ENCODE measurements at regions not wholly inside any gene's neighbourhood (a gene's known extent, or its start where the extent isn't known, plus 50 kb on each side); places are given as distances from the start of the nearest gene placed in this dataset.

DNA sequence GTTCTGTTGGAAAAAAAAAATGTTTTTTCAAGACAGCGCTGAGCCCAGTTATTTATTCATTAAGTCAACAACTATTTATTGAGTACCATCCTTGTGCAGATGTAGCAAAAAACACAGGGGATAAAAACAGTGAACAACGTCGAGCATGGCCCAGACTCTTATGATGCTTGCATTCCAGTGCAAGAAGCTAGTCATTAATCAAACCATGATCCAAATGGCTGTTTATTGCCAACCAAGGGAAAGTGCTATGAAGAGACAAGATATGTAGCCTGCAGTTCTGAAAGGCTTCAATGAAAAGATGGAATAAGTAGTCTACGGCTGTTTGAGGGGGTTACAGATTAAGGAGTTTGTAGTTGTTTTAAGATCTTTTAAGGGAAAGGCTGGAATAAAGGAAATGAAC, 262.3 kb downstream of the NEBL start:
- Mint-ChIP-seq H3K4me3 (no peak overlapping the region), H3K27me3 (ENCODE audit: low read depth) (no peaks in the 10 kb centered on the region; the same call in 1 of the 2 replicates), H3K27ac (0 out of 2 replicates have a peak overlapping the region, but pooled peaks have one; percentile 1), H3K36me3 (no peaks in the 10 kb centered on the region), H3K4me1 (peaks cover 17% of the 10 kb centered on the region), H3K9me3 (peaks cover 21% of the 10 kb centered on the region)
- no peak for ATAC-seq
- ChIA-PET POLR2A (no interaction called here), CTCF (no interaction called here)
- TF ChIP-seq NR1H2 (CRISPR knock-in tag; IDR thresholded peaks at IDR 0.05) = no peak
- no peak for TF ChIP-seq IRF2 (CRISPR knock-in tag; IDR thresholded peaks at IDR 0.05; ENCODE audit: borderline replicate concordance, low read depth)
- TF ChIP-seq ZBTB21 (CRISPR knock-in tag; IDR thresholded peaks at IDR 0.05; ENCODE audit: borderline replicate concordance) = no peak
- TF ChIP-seq ETV6 (CRISPR knock-in tag; IDR thresholded peaks at IDR 0.05) = no peak
- no peak for TF ChIP-seq SMAD3 (CRISPR knock-in tag; IDR thresholded peaks at IDR 0.05; ENCODE audit: borderline replicate concordance)
- TF ChIP-seq NFYB (CRISPR knock-in tag; conservative IDR thresholded peaks at IDR 0.05; ENCODE audit: low read depth) = no peak
- TF ChIP-seq ZNF219 (CRISPR knock-in tag; IDR thresholded peaks at IDR 0.05; ENCODE audit: borderline replicate concordance) = no peak
- TF ChIP-seq, protein P1, sequence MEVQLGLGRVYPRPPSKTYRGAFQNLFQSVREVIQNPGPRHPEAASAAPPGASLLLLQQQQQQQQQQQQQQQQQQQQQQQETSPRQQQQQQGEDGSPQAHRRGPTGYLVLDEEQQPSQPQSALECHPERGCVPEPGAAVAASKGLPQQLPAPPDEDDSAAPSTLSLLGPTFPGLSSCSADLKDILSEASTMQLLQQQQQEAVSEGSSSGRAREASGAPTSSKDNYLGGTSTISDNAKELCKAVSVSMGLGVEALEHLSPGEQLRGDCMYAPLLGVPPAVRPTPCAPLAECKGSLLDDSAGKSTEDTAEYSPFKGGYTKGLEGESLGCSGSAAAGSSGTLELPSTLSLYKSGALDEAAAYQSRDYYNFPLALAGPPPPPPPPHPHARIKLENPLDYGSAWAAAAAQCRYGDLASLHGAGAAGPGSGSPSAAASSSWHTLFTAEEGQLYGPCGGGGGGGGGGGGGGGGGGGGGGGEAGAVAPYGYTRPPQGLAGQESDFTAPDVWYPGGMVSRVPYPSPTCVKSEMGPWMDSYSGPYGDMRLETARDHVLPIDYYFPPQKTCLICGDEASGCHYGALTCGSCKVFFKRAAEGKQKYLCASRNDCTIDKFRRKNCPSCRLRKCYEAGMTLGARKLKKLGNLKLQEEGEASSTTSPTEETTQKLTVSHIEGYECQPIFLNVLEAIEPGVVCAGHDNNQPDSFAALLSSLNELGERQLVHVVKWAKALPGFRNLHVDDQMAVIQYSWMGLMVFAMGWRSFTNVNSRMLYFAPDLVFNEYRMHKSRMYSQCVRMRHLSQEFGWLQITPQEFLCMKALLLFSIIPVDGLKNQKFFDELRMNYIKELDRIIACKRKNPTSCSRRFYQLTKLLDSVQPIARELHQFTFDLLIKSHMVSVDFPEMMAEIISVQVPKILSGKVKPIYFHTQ (CRISPR knock-in tag; IDR thresholded peaks at IDR 0.05) = no peak
- TF ChIP-seq, protein P2, sequence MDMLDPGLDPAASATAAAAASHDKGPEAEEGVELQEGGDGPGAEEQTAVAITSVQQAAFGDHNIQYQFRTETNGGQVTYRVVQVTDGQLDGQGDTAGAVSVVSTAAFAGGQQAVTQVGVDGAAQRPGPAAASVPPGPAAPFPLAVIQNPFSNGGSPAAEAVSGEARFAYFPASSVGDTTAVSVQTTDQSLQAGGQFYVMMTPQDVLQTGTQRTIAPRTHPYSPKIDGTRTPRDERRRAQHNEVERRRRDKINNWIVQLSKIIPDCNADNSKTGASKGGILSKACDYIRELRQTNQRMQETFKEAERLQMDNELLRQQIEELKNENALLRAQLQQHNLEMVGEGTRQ (CRISPR knock-in tag; IDR thresholded peaks at IDR 0.05) = no peak
- DNase-seq (ENCODE audit: low spot score) = no peak

DNA sequence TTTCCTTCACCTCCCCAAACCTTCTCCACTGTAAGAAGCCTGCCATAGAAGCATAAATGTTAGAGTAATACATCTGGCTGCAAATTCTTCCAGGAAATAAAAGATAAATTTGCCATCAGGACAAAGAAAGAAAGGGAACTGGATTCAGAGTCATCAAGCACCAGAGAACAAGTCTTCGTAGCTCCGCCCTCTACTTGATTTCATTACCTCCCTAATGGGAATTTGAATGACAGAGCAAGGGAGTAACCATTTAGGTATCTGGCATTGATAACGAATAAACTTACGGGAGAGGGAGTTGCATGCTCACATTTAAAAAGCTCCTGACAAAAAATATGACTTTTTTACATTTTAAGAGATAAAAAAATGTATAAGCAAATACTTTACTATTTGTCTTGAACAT, 263.4 kb downstream of the NEBL start:
- no peaks in the 10 kb centered on the region for H3K27me3 Mint-ChIP-seq (ENCODE audit: low read depth)
- no peak overlapping the region for H3K4me3 Mint-ChIP-seq
- POLR2A ChIA-PET = no interaction called here
- H3K9me3 Mint-ChIP-seq = peaks cover 18% of the 10 kb centered on the region
- ATAC-seq = 0 out of 2 replicates have a peak, but pooled peaks have one; percentile 30
- H3K4me1 Mint-ChIP-seq = peaks cover 19% of the 10 kb centered on the region
- DNase-seq (ENCODE audit: low spot score) = no peak
- CTCF ChIA-PET = no interaction called here
- H3K36me3 Mint-ChIP-seq = no peaks in the 10 kb centered on the region
- H3K27ac Mint-ChIP-seq = no peak overlapping the region
- TF ChIP-seq NFATC4 (CRISPR knock-in tag; IDR thresholded peaks at IDR 0.05) (no peak), JAZF1 (CRISPR knock-in tag; IDR thresholded peaks at IDR 0.05) (no peak), GABPB1 (CRISPR knock-in tag; IDR thresholded peaks at IDR 0.05) (no peak), CBFB (CRISPR knock-in tag; IDR thresholded peaks at IDR 0.05; ENCODE audit: low read depth) (no peak), JUN (CRISPR knock-in tag; IDR thresholded peaks at IDR 0.05) (no peak), FOXK1 (CRISPR knock-in tag; IDR thresholded peaks at IDR 0.05) (no peak), NR2C2 (CRISPR knock-in tag; IDR thresholded peaks at IDR 0.05) (no peak), NR1H2 (CRISPR knock-in tag; IDR thresholded peaks at IDR 0.05) (no peak), TEAD1 (CRISPR knock-in tag; IDR thresholded peaks at IDR 0.05) (no peak)
- TF ChIP-seq, protein P3, sequence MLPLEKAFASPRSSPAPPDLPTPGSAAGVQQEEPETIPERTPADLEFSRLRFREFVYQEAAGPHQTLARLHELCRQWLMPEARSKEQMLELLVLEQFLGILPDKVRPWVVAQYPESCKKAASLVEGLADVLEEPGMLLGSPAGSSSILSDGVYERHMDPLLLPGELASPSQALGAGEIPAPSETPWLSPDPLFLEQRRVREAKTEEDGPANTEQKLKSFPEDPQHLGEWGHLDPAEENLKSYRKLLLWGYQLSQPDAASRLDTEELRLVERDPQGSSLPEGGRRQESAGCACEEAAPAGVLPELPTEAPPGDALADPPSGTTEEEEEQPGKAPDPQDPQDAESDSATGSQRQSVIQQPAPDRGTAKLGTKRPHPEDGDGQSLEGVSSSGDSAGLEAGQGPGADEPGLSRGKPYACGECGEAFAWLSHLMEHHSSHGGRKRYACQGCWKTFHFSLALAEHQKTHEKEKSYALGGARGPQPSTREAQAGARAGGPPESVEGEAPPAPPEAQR (CRISPR knock-in tag; IDR thresholded peaks at IDR 0.05) = no peak
- TF ChIP-seq, protein P4, sequence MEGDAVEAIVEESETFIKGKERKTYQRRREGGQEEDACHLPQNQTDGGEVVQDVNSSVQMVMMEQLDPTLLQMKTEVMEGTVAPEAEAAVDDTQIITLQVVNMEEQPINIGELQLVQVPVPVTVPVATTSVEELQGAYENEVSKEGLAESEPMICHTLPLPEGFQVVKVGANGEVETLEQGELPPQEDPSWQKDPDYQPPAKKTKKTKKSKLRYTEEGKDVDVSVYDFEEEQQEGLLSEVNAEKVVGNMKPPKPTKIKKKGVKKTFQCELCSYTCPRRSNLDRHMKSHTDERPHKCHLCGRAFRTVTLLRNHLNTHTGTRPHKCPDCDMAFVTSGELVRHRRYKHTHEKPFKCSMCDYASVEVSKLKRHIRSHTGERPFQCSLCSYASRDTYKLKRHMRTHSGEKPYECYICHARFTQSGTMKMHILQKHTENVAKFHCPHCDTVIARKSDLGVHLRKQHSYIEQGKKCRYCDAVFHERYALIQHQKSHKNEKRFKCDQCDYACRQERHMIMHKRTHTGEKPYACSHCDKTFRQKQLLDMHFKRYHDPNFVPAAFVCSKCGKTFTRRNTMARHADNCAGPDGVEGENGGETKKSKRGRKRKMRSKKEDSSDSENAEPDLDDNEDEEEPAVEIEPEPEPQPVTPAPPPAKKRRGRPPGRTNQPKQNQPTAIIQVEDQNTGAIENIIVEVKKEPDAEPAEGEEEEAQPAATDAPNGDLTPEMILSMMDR (IDR thresholded peaks at IDR 0.05) = no peak
- TF ChIP-seq, protein P5, sequence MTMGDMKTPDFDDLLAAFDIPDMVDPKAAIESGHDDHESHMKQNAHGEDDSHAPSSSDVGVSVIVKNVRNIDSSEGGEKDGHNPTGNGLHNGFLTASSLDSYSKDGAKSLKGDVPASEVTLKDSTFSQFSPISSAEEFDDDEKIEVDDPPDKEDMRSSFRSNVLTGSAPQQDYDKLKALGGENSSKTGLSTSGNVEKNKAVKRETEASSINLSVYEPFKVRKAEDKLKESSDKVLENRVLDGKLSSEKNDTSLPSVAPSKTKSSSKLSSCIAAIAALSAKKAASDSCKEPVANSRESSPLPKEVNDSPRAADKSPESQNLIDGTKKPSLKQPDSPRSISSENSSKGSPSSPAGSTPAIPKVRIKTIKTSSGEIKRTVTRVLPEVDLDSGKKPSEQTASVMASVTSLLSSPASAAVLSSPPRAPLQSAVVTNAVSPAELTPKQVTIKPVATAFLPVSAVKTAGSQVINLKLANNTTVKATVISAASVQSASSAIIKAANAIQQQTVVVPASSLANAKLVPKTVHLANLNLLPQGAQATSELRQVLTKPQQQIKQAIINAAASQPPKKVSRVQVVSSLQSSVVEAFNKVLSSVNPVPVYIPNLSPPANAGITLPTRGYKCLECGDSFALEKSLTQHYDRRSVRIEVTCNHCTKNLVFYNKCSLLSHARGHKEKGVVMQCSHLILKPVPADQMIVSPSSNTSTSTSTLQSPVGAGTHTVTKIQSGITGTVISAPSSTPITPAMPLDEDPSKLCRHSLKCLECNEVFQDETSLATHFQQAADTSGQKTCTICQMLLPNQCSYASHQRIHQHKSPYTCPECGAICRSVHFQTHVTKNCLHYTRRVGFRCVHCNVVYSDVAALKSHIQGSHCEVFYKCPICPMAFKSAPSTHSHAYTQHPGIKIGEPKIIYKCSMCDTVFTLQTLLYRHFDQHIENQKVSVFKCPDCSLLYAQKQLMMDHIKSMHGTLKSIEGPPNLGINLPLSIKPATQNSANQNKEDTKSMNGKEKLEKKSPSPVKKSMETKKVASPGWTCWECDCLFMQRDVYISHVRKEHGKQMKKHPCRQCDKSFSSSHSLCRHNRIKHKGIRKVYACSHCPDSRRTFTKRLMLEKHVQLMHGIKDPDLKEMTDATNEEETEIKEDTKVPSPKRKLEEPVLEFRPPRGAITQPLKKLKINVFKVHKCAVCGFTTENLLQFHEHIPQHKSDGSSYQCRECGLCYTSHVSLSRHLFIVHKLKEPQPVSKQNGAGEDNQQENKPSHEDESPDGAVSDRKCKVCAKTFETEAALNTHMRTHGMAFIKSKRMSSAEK (CRISPR knock-in tag; IDR thresholded peaks at IDR 0.05; ENCODE audit: borderline replicate concordance) = no peak
- TF ChIP-seq, protein P6, sequence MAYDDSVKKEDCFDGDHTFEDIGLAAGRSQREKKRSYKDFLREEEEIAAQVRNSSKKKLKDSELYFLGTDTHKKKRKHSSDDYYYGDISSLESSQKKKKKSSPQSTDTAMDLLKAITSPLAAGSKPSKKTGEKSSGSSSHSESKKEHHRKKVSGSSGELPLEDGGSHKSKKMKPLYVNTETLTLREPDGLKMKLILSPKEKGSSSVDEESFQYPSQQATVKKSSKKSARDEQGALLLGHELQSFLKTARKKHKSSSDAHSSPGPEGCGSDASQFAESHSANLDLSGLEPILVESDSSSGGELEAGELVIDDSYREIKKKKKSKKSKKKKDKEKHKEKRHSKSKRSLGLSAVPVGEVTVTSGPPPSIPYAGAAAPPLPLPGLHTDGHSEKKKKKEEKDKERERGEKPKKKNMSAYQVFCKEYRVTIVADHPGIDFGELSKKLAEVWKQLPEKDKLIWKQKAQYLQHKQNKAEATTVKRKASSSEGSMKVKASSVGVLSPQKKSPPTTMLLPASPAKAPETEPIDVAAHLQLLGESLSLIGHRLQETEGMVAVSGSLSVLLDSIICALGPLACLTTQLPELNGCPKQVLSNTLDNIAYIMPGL (CRISPR knock-in tag; IDR thresholded peaks at IDR 0.05) = no peak
- TF ChIP-seq, protein P7, sequence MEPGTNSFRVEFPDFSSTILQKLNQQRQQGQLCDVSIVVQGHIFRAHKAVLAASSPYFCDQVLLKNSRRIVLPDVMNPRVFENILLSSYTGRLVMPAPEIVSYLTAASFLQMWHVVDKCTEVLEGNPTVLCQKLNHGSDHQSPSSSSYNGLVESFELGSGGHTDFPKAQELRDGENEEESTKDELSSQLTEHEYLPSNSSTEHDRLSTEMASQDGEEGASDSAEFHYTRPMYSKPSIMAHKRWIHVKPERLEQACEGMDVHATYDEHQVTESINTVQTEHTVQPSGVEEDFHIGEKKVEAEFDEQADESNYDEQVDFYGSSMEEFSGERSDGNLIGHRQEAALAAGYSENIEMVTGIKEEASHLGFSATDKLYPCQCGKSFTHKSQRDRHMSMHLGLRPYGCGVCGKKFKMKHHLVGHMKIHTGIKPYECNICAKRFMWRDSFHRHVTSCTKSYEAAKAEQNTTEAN (CRISPR knock-in tag; IDR thresholded peaks at IDR 0.05) = no peak

All from WTC11 (cell line).